Right lobe of liver (tissue), 6 donors: ENCODE measurements at regions not wholly inside any gene's neighbourhood (a gene's known extent, or its start where the extent isn't known, plus 50 kb on each side); places are given as distances from the start of the nearest gene placed in this dataset.

ENCODE experiments used
- ATAC-seq, 4 donors: fragments of 200-7000 bp; cut with Tn5 transposase; one replicate each; pipeline ENCODE4 v1.9.1; 2020; ENCODE audit warnings: mild to moderate bottlenecking in 4 of 4, moderate library complexity in 4 of 4
- DNase-seq, 3 donors: peaks; one replicate each; pipeline ENCODE4 v3.0.0-alpha.2; 2020
- H3K27ac ChIP-seq, 3 donors: fragments of 200-600 bp; one replicate each; pipeline ENCODE4 v1.8.0; 2022
- H3K27me3 ChIP-seq, 2 donors: fragments of 200-600 bp; one replicate each; pipeline ENCODE4 v1.8.0; 2022
- H3K36me3 ChIP-seq, 4 donors: fragments of 200-600 bp; sonication (generic) in 1 of 4; one replicate each; pipeline versions ENCODE4 v1.5.1 to v1.8.0; 2017 to 2022; ENCODE audit warnings: control low read depth in 1 of 4
- H3K4me1 ChIP-seq, 4 donors: fragments of 200-600 bp; sonication (generic) in 1 of 4; one replicate each; pipeline versions ENCODE4 v1.5.1 to v1.8.0; 2017 to 2022; ENCODE audit warnings: control low read depth in 1 of 4
- H3K4me3 ChIP-seq, 3 donors: fragments of 200-600 bp; one replicate each; pipeline ENCODE4 v1.8.0; 2022
- H3K9me3 ChIP-seq, 4 donors: fragments of 200-600 bp; sonication (generic) in 1 of 4; one replicate each; pipeline versions ENCODE4 v1.5.1 to v1.8.0; 2017 to 2022; ENCODE audit warnings: control low read depth in 1 of 4
- CTCF ChIP-seq, 4 donors: fragments of 200-600 bp in 3 of 4; fragments of 450-650 bp in 1 of 4; IDR thresholded peaks; one replicate each; pipeline versions ENCODE4 v1.5.1 to v1.8.0; 2016 to 2022; ENCODE audit warnings: antibody characterized with exemption in 4 of 4, mild to moderate bottlenecking in 2 of 4
- POLR2A ChIP-seq: fragments of 450-650 bp; IDR thresholded peaks from one replicate; pipeline ENCODE4 v1.6.1; 2017; ENCODE audit warnings: antibody characterized with exemption, mild to moderate bottlenecking
- WGBS: methylation state at CpG from one replicate; pipeline ENCODE4 v1.1.6; 2018; ENCODE audit warnings: low coverage, low lambda C conversion rate; ENCODE audit not compliant: insufficient coverage; ENCODE audit errors: missing lambda C conversion rate; 5-methylcytosine and 5-hydroxymethylcytosine counted together
- intact Hi-C, 2 donors: fragments of 100-400 bp; cut with DNase I; formaldehyde crosslinking; loops; one replicate each; pipeline versions ENCODE4 v1.11.2 to v1.14.1; 2022
- donor health status: DM: no; HTN: yes; CAD: no.
- donor health status: DM: no; HTN: no; CAD: no.
- donor health status: DM: no; HTN: no; CAD: no.
- donor health status: DM: no; HTN: yes; CAD: no.
- donor health status: DM: no; HTN: yes; CAD: no.

- Histone ChIP-seq H3K9me3 (no peaks in the 10 kb centered on the region), H3K4me1 (no peaks in the 10 kb centered on the region), H3K4me3 (no peak overlapping the region), H3K27me3 (no peaks in the 10 kb centered on the region), H3K27ac (no peak overlapping the region), H3K36me3 (no peaks in the 10 kb centered on the region)
- DNase-seq (no peak), ATAC-seq (no peak)
- TF ChIP-seq CTCF (IDR thresholded peaks at IDR 0.05) (no peak), POLR2A (no peak)
- WGBS: 67% methylated on average over 1 of the region's 1 CpG
- intact Hi-C loops: no loop called here
These were observed 66.3 kb upstream of the UFM1 start for GRCh38 chr13:38283346-38283745.

GRCh38 chr13:38265132-38265497, 84.5 kb upstream of the UFM1 start:
- H3K9me3 ChIP-seq: no peaks in the 10 kb centered on the region
- H3K27ac ChIP-seq: no peak overlapping the region
- TF ChIP-seq CTCF (IDR thresholded peaks at IDR 0.05) (no peak), POLR2A (no peak)
- H3K27me3 ChIP-seq: no peaks in the 10 kb centered on the region
- DNase-seq (peak in 1 of 3 donors; percentile 11), ATAC-seq (no peak)
- no peaks in the 10 kb centered on the region for H3K36me3 ChIP-seq
- no peaks in the 10 kb centered on the region for H3K4me1 ChIP-seq
- 100% methylated on average over 2 of the region's 2 CpGs for WGBS
- intact Hi-C loops: no loop called here
- no peak overlapping the region for H3K4me3 ChIP-seq

- Histone ChIP-seq H3K27me3 (no peaks in the 10 kb centered on the region), H3K4me3 (no peak overlapping the region), H3K36me3 (no peaks in the 10 kb centered on the region), H3K9me3 (no peaks in the 10 kb centered on the region), H3K27ac (no peak overlapping the region), H3K4me1 (no peaks in the 10 kb centered on the region)
- no peak for DNase-seq
- intact Hi-C loops: no loop called here
- WGBS: 73% methylated on average over 5 of the region's 9 CpGs
- no peak for TF ChIP-seq CTCF (IDR thresholded peaks at IDR 0.05)
- no peak for TF ChIP-seq POLR2A
- ATAC-seq: no peak
These were observed 85.1 kb upstream of the UFM1 start for GRCh38 chr13:38264363-38265131.

GRCh38 chr13:38262211-38262610, 87.4 kb upstream of the UFM1 start:
- H3K27ac ChIP-seq: no peak overlapping the region
- no peak overlapping the region for H3K4me3 ChIP-seq
- no peaks in the 10 kb centered on the region for H3K36me3 ChIP-seq
- no peaks in the 10 kb centered on the region for H3K9me3 ChIP-seq
- no peaks in the 10 kb centered on the region for H3K27me3 ChIP-seq
- ATAC-seq (no peak), DNase-seq (no peak)
- H3K4me1 ChIP-seq: no peaks in the 10 kb centered on the region
- TF ChIP-seq POLR2A (no peak), CTCF (IDR thresholded peaks at IDR 0.05) (no peak)
- intact Hi-C loops: no loop called here

- Histone ChIP-seq H3K27ac (no peak overlapping the region), H3K4me1 (no peaks in the 10 kb centered on the region), H3K36me3 (no peaks in the 10 kb centered on the region), H3K4me3 (no peak overlapping the region), H3K9me3 (no peaks in the 10 kb centered on the region), H3K27me3 (no peaks in the 10 kb centered on the region)
- no peak for ATAC-seq
- TF ChIP-seq POLR2A: no peak
- no peak for TF ChIP-seq CTCF (IDR thresholded peaks at IDR 0.05)
- intact Hi-C loops: no loop called here
- DNase-seq: no peak
These were observed 94.1 kb upstream of the UFM1 start for GRCh38 chr13:38255600-38255999.
